ENCODE measurements at regions not wholly inside any gene's neighbourhood (a gene's known extent, or its start where the extent isn't known, plus 50 kb on each side); places are given as distances from the start of the nearest gene placed in this dataset.
A peak's percentile ranks its signal among the peaks of the same experiment; 100 is the strongest.

DNA sequence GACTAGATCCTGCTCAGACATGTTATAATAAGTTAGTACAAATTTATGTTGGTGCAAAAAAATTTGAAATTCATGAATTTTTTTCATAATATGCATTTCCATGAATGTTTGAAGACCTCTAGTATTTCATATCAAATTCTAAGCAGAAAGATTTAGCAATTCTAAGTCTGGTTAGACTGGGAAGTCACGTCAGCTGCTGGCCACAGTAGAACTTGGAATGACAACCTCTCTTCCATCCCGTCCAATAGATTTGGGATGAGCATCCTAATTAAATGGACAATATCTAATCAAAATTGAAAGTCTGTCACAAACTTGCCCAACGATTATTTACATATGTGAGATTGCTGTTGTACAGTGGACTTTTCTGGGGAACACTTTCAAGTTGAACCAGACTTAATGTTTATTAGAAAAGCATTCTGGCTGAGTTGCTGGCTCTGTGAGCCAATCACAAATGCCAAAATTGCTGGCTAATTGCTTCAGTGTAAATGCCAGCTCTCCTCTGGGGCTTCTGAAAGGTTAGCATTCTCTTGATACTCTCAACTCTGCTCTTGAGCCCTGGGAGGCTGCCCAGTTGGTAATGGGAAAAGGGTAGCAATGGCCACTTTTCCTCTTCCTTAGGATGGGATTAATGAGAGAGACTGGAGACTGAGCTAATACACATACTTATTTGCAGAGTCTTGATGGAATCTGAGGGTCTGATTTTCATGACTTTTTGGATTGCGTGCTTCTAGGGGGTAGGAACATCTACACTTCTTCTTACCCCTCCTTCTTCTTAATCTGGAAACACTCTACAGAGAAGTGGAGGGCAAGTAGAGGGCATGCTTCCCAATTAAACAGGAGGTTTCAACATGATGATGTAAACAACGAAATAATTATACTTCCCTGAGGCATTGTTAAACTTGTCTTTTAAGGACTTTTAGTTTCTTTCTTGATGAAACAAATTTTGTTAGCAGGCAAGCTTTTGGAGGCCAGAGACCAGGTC is 253.5 kb downstream of the BAMBI start:
- no peak for FAIRE-seq

- no peak for FAIRE-seq
Observed at GRCh38 chr10:28935061-28935460, 257.7 kb downstream of the BAMBI start.

DNA sequence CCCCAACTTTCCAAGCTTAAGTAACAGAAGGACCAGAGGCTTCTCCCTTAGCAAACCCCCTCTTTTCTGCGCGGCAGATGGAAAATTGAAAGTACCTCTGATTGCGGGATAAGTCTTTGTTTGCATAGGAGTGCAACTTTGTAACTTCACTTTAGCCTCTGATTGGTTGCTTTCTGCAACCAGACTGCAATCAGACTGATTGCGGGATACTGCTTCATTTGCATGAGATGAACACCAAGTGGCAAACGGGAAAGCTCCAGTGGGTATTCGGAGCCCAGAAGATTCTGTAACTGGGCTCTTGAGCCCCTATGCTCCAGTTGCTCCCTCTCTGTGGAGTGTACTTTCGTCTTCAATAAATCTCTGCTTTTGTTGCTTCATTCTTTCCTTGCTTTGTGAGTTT is 260.6 kb downstream of the BAMBI start:
- no peak for FAIRE-seq

DNA sequence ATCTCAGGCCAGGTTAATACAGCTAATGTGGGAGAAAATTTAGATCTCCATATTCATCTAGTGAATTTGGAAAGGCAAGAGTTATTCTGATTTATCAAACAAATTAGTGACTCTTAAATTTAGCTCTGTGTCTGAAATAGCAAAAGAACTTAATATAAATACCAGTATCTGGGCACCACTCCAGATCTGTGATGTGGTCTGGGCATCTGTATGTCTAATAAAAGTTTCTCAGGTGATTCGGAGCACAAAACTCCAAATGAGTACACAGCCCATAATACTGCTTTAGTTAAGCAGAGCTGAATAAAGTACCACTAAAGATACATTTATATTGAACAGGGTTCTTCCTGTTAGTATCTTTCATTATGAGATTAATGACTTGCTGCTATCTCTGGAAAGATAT is 261.4 kb downstream of the BAMBI start:
- FAIRE-seq: no peak

GRCh38 chr10:28939281-28940157 is 262.2 kb downstream of the BAMBI start:
- no peak for FAIRE-seq

GRCh38 chr10:28940158-28940888 is 263.0 kb downstream of the BAMBI start:
- FAIRE-seq: no peak

DNA sequence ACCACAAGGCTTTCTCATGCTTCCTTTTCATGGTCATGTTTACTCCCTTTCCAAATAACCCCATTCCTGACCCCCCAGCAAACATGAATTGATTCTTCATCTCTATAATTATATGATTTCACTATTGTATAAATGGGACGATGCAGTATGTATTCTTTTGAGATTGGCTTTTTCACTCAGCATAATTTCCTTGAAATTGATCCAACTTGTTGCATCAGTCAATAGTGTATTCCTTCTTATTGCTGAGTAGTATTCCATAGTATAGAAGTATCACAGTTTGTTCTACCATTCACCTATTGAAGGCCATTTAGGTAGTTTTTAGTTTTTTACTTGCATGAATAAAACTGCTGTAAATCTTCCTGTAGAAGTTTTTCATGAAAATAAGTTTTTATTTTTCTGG is 264.7 kb downstream of the BAMBI start:
- no peak for FAIRE-seq

DNA sequence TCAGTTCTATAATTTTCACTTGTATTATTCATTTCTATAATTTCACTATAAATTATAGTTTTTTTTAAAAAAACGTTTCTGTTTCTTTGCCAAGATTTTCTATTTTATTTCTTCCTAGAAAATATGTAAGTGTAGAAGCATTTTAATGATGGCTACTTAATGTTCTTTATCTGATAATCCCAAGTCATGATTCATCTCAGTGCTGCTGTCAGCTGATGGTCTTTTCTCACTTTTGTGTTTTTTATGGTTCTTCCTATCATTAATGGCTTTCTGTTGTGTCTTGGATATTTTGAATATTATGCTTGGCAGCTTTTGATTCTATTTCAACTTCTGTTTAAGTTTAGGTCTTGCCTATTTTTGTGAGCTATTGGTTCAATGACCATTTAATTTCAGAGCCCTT is 268.6 kb downstream of the BAMBI start:
- peak; percentile 76 for FAIRE-seq

GRCh38 chr10:28946479-28946878 is 269.2 kb downstream of the BAMBI start:
- FAIRE-seq: no peak

- no peak for FAIRE-seq
Observed at GRCh38 chr10:28947171-28947570, 269.9 kb downstream of the BAMBI start.

DNA sequence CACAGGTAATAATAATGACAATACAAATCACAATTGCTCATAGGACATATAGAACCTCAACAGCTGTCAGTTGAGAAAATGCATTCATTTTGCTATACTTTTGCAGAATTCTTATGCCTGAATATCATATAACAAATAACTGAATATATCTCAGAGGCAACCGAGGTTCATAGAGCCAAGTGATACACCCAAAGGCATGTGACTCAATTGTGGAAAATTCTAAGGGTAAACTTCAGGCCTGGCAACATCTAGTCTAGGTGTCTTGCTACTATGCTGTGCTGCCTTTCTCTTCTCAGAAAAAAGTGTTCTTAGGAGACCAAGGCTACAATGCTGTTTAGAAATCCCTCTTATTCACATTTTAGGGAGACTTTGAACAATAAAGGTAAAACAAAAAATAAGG is 270.7 kb downstream of the BAMBI start:
- FAIRE-seq: no peak

DNA sequence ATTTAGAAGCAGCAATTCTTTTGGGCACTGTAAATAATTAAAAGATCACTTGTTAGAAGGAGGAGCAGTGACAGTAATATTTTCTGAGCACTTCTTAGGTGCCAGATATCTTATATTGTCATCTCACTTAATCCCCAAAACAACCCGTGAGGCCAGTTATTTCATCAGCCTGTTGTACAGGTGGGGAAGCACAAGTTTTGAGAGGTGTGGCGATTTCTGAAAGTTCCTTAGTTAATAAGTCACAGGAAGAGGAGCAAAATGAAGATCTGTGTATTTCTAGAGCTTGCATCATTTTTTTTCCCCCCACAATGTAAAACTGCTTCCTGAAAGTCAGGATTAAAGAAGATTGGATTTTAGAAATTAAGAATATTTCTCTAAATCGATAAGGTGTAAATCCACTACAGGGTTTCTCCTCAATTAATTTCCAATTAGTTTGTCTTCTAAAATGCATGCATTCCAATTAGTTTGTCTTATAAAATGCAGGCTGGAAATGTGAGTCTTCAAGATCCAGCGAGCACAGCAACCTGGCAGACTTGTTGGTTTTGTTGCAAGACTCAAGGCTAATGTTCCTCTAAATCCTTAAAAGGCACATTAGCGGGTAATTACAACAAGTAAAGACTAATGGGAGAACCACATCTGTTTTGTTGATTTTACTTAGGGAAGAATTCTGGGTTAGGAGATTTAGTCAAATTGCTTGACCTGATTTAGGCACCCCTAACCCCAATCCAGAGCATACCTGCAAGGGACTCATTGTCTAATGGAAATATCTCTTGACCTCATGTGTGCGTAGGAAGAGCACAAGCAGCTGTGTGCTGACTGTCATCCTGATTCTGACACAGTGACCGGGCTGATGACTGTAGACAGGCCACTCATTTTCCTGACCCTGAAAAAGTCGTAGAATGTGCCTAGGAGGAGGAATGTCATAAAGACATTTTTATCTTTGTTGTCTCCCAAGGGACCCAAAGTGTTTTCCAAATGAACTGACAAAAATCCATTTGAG is 272.0 kb downstream of the BAMBI start:
- no peak for FAIRE-seq

- FAIRE-seq: no peak
Observed at GRCh38 chr10:28951484-28951883, 274.2 kb downstream of the BAMBI start.

GRCh38 chr10:28952523-28952922 is 275.2 kb downstream of the BAMBI start:
- FAIRE-seq: no peak

- FAIRE-seq: peak; percentile 31
Observed at GRCh38 chr10:28954211-28954610, 276.9 kb downstream of the BAMBI start.

GRCh38 chr10:28958468-28958867 is 281.1 kb downstream of the BAMBI start:
- no peak for FAIRE-seq

DNA sequence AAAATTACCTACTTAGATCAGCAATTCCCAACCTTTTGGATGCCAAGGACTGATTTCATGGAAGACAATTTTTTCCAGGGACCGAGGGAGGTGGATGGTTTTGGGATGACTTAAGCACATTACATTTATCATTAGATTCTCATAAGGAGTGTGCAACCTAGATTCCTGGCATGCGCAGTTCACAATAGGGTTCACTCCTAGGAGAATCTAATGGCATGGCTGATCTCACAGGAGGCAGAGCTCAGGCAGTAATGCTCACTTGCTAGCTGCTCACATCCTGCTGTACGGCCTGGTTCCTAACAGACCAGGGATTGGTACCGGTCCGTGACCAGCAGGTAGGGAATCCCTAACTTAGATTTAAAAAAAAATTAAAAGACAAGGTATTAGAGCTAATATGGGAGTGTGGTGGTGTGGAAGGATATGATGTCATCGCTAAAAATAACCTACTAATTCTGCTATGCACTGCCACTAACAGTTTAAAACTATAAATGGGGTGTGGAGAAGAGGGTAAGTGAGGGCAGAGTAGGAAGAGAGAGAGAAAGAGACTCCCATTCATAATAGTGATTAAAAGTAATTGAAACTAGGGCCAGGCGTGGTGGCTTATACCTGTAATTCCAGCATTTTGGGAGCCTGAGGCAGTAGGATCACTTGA is 282.7 kb downstream of the BAMBI start:
- FAIRE-seq: no peak

- FAIRE-seq: no peak
Observed at GRCh38 chr10:28962768-28963167, 285.4 kb downstream of the BAMBI start.

DNA sequence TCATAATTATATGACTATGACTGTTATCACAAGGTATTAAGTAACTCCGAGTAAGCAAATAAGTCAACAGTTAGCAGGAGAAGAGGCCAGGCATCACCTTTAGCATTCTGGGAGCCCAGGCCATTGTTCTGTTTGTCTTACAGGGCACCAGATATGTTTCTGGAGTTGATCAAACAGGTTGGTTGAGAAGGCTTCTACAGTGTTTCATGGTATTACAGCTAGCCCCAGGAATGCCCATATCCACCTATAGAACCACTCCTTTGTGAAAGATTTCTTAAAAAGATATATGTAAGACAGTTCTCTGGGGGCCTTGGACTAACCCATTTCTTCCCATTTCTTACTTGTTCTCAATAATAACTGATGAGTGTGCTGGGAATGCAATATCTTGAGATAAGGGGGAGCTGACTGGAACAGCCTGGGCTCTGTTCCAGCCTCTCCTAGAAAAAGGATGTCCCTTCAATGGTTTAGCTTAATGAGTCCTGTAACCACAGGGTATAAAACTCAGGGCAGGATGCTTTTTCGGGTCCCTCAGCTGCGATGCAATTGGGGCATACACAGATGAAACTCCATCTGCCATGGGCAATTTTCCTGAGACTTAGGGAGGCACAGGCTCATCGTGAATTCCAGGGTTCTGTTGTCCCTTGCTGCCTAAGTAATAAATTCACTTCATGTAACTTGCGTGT is 286.4 kb downstream of the BAMBI start:
- FAIRE-seq: no peak

- no peak for FAIRE-seq
Observed at GRCh38 chr10:28965937-28966336, 288.6 kb downstream of the BAMBI start.

GRCh38 chr10:28967031-28967430 is 289.7 kb downstream of the BAMBI start:
- no peak for FAIRE-seq
